Panc1 (cell line): ENCODE measurements at regions not wholly inside any gene's neighbourhood (a gene's known extent, or its start where the extent isn't known, plus 50 kb on each side); places are given as distances from the start of the nearest gene placed in this dataset.

Experiments
- ATAC-seq: fragments of 200-7000 bp; cut with Tn5 transposase; 2 replicates; pipeline ENCODE4 v1.9.1; 2020; ENCODE audit warnings: mild to moderate bottlenecking, moderate library complexity
- BruUV-seq: library from RNA; stranded (reverse); fragments of 400-500 nt; replicated peaks from 2 replicates; lab custom pipeline; 2021; lab: Mats Ljungman, UMichigan
- CTCF ChIA-PET: fragments of 300-600 bp; sonication (Branson Sonifier 250); formaldehyde crosslinking; loops from one replicate; lab custom pipeline; 2022; ENCODE audit warnings: antibody characterized with exemption; lab: Charles Lee
- POLR2A ChIA-PET: fragments of 300-600 bp; sonication (Branson Sonifier 250); formaldehyde crosslinking; loops from one replicate; lab custom pipeline; 2022; ENCODE audit warnings: antibody characterized with exemption; lab: Charles Lee
- DNase-seq: peaks from one replicate; pipeline ENCODE4 v3.0.0-alpha.2; 2010; ENCODE audit warnings: low read depth, low spot score
- H3K27ac ChIP-seq: 2 replicates; pipeline ENCODE4 v1.5.1; 2011; ENCODE audit warnings: mild to moderate bottlenecking, low read length, inconsistent platforms
- H3K27me3 ChIP-seq: fragments of 200-500 bp; sonication (Bioruptor generic); 2 replicates; pipeline ENCODE4 v1.6.0; 2014; ENCODE audit warnings: low read length, inconsistent platforms; ENCODE audit not compliant: control insufficient read depth, insufficient read depth
- H3K36me3 ChIP-seq: fragments of 200-500 bp; sonication (Bioruptor generic); 2 replicates; pipeline ENCODE4 v1.5.1; 2014; ENCODE audit warnings: inconsistent platforms, mild to moderate bottlenecking, low read length, moderate library complexity; ENCODE audit not compliant: control insufficient read depth, insufficient read depth
- H3K4me1 ChIP-seq: 2 replicates; pipeline ENCODE4 v1.5.1; 2011; ENCODE audit warnings: inconsistent platforms, mild to moderate bottlenecking, low read length, moderate library complexity; ENCODE audit not compliant: control insufficient read depth, insufficient read depth
- H3K4me3 ChIP-seq, 2 experiments: 2 replicates each; pipeline ENCODE4 v1.5.1; 2011 to 2012; ENCODE audit warnings: low read depth in 2 of 2, low read length in 2 of 2, mild to moderate bottlenecking in 2 of 2, inconsistent platforms in 1 of 2, moderate library complexity in 1 of 2
- H3K9me3 ChIP-seq: fragments of 200-500 bp; sonication (Bioruptor generic); 2 replicates; pipeline ENCODE4 v1.5.1; 2014; ENCODE audit warnings: low read depth, mild to moderate bottlenecking, inconsistent platforms, low read length, moderate library complexity; ENCODE audit not compliant: control insufficient read depth, insufficient read depth
- POLR2AphosphoS5 ChIP-seq: IDR thresholded peaks from 2 replicates; pipeline ENCODE4 v1.6.1; 2012; ENCODE audit warnings: mild to moderate bottlenecking, low read depth, low read length, moderate library complexity
- SIN3A ChIP-seq: IDR thresholded peaks from 2 replicates; pipeline ENCODE4 v1.6.1; 2012; ENCODE audit warnings: low read depth, mild to moderate bottlenecking, low read length, moderate library complexity, borderline replicate concordance; ENCODE audit not compliant: insufficient read depth
- TCF7L2 ChIP-seq: IDR thresholded peaks from 2 replicates; pipeline ENCODE4 v1.6.1; 2011; ENCODE audit warnings: mild to moderate bottlenecking, low read depth, low read length, inconsistent platforms
- in situ Hi-C: cut with HindIII; loops from 2 replicates; pipeline ENCODE4 v1.10.0; 2016; ENCODE audit warnings: low sequenced_read_pairs, low pct_unique_long_range_greater_than_20kb
- intact Hi-C: fragments of 100-400 bp; cut with micrococcal nuclease; formaldehyde crosslinking; loops from one replicate; pipeline ENCODE4 v1.10.0; 2022; ENCODE audit not compliant: unreplicated experiment
- TF ChIP-seq, protein P1 (sequence below): fragments of 450-650 bp; IDR thresholded peaks from 2 replicates; pipeline ENCODE4 v1.5.1; 2017; ENCODE audit warnings: mild to moderate bottlenecking
- TF ChIP-seq, protein P2 (sequence below), 2 experiments: IDR thresholded peaks; 2 replicates each; pipeline ENCODE4 v1.6.1; 2011 to 2012; ENCODE audit warnings: low read depth in 2 of 2, control low read depth in 1 of 2, low read length in 1 of 2, mild to moderate bottlenecking in 1 of 2, moderate library complexity in 1 of 2; ENCODE audit not compliant: insufficient read depth in 1 of 2

DNA sequence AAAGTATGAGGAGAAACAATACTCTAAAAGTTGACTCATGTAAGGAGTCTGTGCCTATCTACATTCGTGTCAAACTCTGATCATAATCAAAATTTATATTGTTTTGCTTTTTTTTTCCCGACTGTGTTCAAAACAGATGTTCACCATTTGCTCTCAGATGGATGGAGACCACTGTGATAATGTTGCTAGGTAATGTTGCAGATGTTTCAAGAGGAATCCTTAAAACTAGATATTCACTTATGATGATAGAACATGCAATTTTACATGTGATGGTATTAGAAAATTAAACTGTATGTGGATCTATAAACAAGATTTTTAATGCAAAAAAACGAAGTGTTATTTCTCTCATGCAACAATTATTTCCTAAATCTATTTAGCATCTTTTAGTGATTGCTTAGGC, 1080.1 kb downstream of the REEP3 start:
- no peak overlapping the region for H3K27ac ChIP-seq
- H3K9me3 ChIP-seq: no peaks in the 10 kb centered on the region
- no peaks in the 10 kb centered on the region for H3K36me3 ChIP-seq
- ChIA-PET POLR2A (no interaction called here), CTCF (no interaction called here)
- H3K4me3 ChIP-seq: no peak overlapping the region
- no peak for TF ChIP-seq POLR2AphosphoS5
- TF ChIP-seq TCF7L2: no peak
- TF ChIP-seq, protein P1, sequence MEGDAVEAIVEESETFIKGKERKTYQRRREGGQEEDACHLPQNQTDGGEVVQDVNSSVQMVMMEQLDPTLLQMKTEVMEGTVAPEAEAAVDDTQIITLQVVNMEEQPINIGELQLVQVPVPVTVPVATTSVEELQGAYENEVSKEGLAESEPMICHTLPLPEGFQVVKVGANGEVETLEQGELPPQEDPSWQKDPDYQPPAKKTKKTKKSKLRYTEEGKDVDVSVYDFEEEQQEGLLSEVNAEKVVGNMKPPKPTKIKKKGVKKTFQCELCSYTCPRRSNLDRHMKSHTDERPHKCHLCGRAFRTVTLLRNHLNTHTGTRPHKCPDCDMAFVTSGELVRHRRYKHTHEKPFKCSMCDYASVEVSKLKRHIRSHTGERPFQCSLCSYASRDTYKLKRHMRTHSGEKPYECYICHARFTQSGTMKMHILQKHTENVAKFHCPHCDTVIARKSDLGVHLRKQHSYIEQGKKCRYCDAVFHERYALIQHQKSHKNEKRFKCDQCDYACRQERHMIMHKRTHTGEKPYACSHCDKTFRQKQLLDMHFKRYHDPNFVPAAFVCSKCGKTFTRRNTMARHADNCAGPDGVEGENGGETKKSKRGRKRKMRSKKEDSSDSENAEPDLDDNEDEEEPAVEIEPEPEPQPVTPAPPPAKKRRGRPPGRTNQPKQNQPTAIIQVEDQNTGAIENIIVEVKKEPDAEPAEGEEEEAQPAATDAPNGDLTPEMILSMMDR: no peak
- no peak for TF ChIP-seq SIN3A
- TF ChIP-seq, protein P2, sequence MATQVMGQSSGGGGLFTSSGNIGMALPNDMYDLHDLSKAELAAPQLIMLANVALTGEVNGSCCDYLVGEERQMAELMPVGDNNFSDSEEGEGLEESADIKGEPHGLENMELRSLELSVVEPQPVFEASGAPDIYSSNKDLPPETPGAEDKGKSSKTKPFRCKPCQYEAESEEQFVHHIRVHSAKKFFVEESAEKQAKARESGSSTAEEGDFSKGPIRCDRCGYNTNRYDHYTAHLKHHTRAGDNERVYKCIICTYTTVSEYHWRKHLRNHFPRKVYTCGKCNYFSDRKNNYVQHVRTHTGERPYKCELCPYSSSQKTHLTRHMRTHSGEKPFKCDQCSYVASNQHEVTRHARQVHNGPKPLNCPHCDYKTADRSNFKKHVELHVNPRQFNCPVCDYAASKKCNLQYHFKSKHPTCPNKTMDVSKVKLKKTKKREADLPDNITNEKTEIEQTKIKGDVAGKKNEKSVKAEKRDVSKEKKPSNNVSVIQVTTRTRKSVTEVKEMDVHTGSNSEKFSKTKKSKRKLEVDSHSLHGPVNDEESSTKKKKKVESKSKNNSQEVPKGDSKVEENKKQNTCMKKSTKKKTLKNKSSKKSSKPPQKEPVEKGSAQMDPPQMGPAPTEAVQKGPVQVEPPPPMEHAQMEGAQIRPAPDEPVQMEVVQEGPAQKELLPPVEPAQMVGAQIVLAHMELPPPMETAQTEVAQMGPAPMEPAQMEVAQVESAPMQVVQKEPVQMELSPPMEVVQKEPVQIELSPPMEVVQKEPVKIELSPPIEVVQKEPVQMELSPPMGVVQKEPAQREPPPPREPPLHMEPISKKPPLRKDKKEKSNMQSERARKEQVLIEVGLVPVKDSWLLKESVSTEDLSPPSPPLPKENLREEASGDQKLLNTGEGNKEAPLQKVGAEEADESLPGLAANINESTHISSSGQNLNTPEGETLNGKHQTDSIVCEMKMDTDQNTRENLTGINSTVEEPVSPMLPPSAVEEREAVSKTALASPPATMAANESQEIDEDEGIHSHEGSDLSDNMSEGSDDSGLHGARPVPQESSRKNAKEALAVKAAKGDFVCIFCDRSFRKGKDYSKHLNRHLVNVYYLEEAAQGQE (IDR thresholded peaks at IDR 0.05; ENCODE audit: insufficient read depth in 1 of 2, low read depth in 2 of 2, low read length in 1 of 2): no peak
- H3K27me3 ChIP-seq: no peaks in the 10 kb centered on the region
- no TSS peak for BruUV-seq
- in situ Hi-C loops: no loop called here
- H3K4me1 ChIP-seq: no peaks in the 10 kb centered on the region
- no peak for DNase-seq
- ATAC-seq: no peak
- intact Hi-C loops: no loop called here

DNA sequence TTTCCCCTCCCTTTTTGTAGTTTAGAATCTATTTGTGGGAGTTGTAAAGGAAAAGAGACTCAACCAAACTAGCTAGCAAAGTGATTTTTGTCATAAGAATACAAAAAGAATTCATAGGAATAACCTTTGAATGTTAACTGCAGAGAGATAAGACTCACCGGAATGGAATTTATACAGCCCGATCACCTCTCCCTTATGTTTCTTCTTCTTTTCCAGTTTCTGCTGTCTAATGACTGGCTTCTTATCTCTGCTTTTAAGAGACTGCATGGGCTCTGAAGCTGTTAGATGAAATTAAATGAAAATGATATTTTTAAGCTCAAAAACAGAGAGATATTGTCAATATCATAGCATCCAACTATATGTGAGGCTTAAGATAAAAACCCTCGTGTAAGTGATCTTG, 1095.9 kb downstream of the REEP3 start:
- Histone ChIP-seq H3K4me3 (no peak overlapping the region), H3K9me3 (peaks cover 5% of the 10 kb centered on the region; the same call in 1 of the 2 replicates), H3K36me3 (no peaks in the 10 kb centered on the region), H3K27me3 (no peaks in the 10 kb centered on the region), H3K27ac (no peak overlapping the region), H3K4me1 (no peaks in the 10 kb centered on the region)
- DNase-seq: no peak
- CTCF ChIA-PET: no interaction called here
- in situ Hi-C loops: no loop called here
- BruUV-seq: no TSS peak
- intact Hi-C loops: no loop called here
- TF ChIP-seq TCF7L2 (no peak), POLR2AphosphoS5 (no peak), SIN3A (no peak)
- TF ChIP-seq, protein P2 (IDR thresholded peaks at IDR 0.05; ENCODE audit: insufficient read depth in 1 of 2, low read depth in 2 of 2, low read length in 1 of 2): no peak
- TF ChIP-seq, protein P1: no peak
- POLR2A ChIA-PET: no interaction called here
- no peak for ATAC-seq
